NT2/D1 (cell line): ENCODE measurements at regions not wholly inside any gene's neighbourhood (a gene's known extent, or its start where the extent isn't known, plus 50 kb on each side); places are given as distances from the start of the nearest gene placed in this dataset.

ENCODE experiments used
- YY1 ChIP-seq: IDR thresholded peaks from 2 replicates; pipeline ENCODE4 v1.6.1; 2011; ENCODE audit not compliant: insufficient read length, insufficient read depth
- ZNF274 ChIP-seq: IDR thresholded peaks from 2 replicates; pipeline ENCODE4 v1.6.1; 2011; ENCODE audit warnings: mild to moderate bottlenecking, low read depth, low read length

GRCh38 chr6:754202-754601 lies 61.3 kb upstream of the EXOC2 start:
- TF ChIP-seq YY1, result no peak
- no peak for TF ChIP-seq ZNF274
